Choroid plexus epithelial cell (primary cell): ENCODE measurements at regions not wholly inside any gene's neighbourhood (a gene's known extent, or its start where the extent isn't known, plus 50 kb on each side); places are given as distances from the start of the nearest gene placed in this dataset.

ENCODE experiments used
- DNase-seq: peaks from one replicate; pipeline ENCODE4 v3.0.0-alpha.2; 2010; ENCODE audit warnings: low read depth
- H3K4me3 ChIP-seq: 2 replicates; pipeline ENCODE4 v1.5.1; 2011; ENCODE audit warnings: low read depth, mild to moderate bottlenecking, control low read depth, low read length, moderate library complexity
- TF ChIP-seq, protein P1 (sequence below): conservative IDR thresholded peaks from 2 replicates; pipeline ENCODE4 v1.5.1; 2011; ENCODE audit warnings: low read depth, mild to moderate bottlenecking, control low read depth, inconsistent platforms, low read length, moderate library complexity

DNA sequence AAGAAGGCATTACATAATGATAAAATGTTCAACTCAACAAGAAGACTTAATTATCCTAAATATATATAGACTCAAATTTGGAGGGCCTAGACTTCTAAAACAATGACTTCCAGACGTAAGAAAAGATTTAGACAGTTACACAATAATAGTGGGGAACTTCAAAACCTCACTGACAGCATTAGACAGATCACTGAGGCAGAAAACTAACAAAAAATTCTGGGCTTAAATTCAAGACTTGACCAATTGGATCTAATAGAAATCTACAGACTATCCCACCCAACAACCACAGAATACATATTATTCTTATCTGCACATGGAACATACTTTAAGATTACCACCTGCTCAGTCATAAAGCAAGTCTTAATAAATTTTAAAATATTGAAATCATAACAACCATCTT lies 93.3 kb upstream of the ARSJ start:
- H3K4me3 ChIP-seq, result no peak overlapping the region
- TF ChIP-seq, protein P1, sequence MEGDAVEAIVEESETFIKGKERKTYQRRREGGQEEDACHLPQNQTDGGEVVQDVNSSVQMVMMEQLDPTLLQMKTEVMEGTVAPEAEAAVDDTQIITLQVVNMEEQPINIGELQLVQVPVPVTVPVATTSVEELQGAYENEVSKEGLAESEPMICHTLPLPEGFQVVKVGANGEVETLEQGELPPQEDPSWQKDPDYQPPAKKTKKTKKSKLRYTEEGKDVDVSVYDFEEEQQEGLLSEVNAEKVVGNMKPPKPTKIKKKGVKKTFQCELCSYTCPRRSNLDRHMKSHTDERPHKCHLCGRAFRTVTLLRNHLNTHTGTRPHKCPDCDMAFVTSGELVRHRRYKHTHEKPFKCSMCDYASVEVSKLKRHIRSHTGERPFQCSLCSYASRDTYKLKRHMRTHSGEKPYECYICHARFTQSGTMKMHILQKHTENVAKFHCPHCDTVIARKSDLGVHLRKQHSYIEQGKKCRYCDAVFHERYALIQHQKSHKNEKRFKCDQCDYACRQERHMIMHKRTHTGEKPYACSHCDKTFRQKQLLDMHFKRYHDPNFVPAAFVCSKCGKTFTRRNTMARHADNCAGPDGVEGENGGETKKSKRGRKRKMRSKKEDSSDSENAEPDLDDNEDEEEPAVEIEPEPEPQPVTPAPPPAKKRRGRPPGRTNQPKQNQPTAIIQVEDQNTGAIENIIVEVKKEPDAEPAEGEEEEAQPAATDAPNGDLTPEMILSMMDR, result no peak
- DNase-seq, result no peak

DNA sequence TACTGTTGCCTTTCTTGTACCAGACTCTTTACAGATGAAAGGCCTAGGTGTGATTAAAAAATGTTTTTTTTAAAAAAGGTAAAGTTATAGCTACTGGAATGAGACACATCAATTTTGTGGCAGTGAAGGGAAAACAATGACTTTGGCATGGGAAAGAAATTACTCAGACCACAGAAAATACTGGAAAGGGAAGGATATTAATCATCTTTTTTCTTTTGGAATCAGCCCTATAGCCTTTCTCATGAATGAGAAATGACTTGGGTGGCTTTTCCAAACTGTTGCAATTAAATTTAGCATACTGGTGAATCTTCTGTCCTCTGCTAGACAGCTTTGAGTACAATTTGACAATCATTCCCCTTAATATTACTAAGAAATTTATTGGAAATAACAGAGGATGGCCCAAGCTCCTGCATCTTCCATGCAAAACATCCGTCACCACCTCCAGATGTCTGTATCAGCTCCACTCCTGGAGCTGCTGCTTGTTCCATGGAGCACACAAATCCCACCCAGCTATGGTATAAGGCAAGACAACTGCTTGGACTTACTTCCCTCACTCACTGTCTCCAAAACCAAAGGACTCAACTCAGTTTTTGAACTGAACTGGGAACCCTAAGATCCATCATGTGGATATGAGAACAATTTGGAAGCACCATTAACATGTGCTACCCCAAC lies 97.6 kb upstream of the ARSJ start:
- no peak for DNase-seq

DNA sequence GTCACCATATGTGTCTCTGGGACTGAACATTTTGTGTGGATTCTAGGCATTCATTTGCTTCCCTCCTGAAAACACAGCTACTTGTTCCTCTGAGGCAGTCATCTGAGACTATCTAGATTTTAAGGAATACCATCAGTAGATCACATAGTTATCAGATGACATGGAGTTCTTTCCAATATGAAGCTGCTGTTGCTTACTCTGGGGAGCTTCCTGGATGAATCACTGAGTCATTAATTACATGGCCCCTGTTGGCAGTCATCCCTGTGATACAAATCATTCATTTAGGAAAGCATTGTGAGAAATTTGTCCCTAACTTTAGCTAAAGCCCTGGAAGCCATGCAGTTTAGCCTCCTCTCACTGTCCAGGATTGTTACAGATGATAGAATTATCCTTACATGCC lies 98.2 kb upstream of the ARSJ start:
- DNase-seq, result peak; percentile 69
- TF ChIP-seq, protein P1, result no peak
- H3K4me3 ChIP-seq, result no peak overlapping the region

More for the DNA sequence above, 97.6 kb upstream of the ARSJ start:
- H3K4me3 ChIP-seq, result no peak overlapping the region
- TF ChIP-seq, protein P1, result no peak

DNA sequence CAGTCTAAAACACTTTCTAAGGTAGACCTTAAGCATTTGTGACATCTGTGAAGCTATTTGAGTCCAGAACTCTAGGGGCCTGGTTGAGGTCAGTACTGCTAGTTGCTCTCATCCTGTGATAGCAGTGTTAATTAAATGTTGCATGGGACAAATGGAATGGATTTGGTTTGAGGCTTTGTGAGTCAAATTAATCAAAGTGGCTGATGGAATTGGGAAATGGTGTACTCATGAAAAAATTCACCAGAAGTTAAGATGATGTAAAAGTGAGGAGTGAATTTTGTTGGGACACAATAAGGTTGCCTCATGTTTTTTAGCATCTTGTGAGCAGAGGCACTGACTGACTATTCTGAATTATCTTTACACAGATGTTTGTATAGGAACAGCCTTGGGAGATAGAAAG lies 99.2 kb upstream of the ARSJ start:
- TF ChIP-seq, protein P1, result no peak
- H3K4me3 ChIP-seq, result no peak overlapping the region
- DNase-seq, result no peak

DNA sequence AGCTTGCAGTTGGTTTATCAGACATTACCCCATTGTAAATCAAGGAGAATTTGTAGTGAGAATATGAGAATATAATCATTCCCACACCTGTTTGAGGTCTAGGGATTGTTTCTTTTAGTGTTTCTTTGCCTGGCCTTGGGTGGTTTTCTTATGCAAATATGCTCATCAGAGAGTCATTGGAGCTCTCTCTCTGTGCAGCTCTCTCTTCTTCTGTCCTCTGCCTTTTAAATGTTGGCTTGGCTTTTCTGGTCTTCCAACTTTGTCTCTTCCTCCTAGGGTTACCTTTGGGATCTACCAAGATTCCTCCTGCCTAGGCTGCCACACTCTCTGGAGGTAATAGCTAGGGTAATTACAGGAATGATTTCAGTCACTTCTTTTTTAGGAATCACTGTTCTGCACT lies 102.3 kb upstream of the ARSJ start:
- no peak for DNase-seq
- H3K4me3 ChIP-seq, result no peak overlapping the region
- TF ChIP-seq, protein P1, result no peak

DNA sequence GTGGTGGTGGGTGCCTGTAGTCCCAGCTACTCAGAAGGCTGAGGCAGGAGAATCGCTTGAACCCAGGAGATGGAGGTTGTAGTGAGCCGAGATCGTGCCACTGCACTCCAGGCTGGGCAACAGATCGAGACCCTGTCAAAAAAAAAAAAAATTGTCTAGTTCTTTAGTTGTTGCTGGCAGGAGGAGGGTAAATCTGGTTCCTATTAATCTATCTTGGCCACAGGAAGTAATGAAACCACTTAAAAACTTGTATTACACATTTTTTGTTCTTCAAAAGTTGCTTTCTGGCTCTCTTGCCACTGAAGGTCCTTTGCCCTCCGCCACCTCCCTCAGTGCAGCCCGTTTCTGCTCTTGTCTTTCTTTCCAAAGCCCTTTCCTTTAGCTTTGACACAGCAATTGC lies 102.9 kb upstream of the ARSJ start:
- TF ChIP-seq, protein P1, result no peak
- no peak for DNase-seq
- no peak overlapping the region for H3K4me3 ChIP-seq

DNA sequence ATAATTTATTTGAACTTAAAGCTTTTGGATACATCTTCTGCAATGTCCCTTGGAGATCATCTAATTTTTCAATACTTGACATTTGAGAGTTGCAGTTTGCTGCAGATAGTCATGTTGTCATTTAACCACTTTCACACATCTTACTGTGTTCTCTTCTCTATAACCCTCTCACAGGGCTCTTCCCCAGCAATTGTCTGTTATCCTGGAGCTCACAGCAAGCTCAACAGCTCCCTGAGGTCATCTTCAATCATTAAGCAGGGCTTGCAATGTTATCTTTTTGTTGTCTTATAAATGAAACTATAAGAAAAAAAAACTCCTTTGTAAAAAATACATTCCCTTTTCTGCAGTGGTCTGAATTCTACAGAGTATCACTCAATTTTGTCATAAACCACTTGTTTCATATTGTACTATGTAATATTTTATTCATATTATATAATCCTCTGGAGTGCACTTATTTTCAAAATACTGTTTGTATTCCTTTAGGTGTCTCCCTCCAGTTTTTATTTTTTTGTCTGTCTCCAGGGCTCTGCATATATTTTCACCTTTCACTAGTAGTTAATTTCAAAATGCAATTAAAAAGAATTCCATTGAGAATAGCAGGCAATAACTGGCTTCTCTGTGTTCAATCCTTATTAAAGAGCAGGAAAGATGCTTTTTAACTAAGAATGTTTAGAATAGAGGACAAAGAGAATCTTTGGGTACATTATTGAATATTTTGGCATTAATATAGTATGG lies 106.3 kb upstream of the ARSJ start:
- no peak for DNase-seq
- TF ChIP-seq, protein P1, result no peak
- H3K4me3 ChIP-seq, result no peak overlapping the region
